Daoy (cell line): ENCODE measurements at regions not wholly inside any gene's neighbourhood (a gene's known extent, or its start where the extent isn't known, plus 50 kb on each side); places are given as distances from the start of the nearest gene placed in this dataset.
A peak's percentile ranks its signal among the peaks of the same experiment; 100 is the strongest.

Experiments used
- DNase-seq: peaks from one replicate; pipeline ENCODE4 v3.0.0-alpha.2; 2015; ENCODE audit warnings: low read depth

- no peak for DNase-seq
Observed at GRCh38 chr9:124179196-124180071, 78.3 kb upstream of the NEK6 start.

- peak; percentile 60 for DNase-seq
Observed at GRCh38 chr9:124180557-124180956, 77.2 kb upstream of the NEK6 start.

DNA sequence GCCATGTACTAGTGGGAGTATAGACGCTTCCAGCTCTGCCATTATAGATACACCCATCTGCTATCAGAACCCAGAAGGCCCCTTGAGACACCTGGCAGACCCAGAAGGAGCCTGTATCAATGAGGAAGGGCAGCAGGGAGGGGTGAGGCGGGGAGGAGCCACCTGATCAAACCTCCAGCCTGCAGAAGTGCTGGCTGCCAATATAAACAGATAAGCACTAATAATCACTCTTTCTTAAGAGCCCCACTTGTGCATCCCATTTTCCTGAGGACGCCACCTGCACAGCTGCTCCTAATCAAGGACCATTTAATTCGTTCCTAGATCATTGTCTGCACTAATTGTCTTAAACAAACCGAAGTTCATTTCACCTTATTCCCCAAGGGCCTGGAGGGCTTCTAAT is 75.0 kb upstream of the NEK6 start:
- no peak for DNase-seq

DNA sequence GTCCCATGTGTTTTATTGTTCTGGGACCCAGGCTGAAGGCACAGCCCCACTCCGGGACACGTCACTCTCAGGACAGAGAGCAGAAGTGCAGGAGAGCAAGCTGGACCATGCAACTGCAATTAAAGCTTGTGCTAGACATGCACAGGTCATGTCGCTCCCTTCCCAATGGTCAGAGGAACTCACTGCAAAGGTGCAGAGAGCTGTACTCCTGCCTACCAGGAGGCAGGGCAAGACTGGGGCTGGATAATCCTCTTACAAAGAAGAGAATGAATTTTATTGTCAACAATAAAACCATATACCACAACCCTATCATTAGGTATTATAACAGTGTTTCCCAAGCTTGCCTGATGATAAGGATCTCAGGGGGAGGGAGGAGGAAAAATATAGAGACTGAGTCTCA is 74.0 kb upstream of the NEK6 start:
- no peak for DNase-seq

GRCh38 chr9:124185413-124185812 is 72.3 kb upstream of the NEK6 start:
- no peak for DNase-seq

GRCh38 chr9:124187311-124187710 is 70.4 kb upstream of the NEK6 start:
- no peak for DNase-seq

- no peak for DNase-seq
Observed at GRCh38 chr9:124188331-124189110, 69.2 kb upstream of the NEK6 start.

DNA sequence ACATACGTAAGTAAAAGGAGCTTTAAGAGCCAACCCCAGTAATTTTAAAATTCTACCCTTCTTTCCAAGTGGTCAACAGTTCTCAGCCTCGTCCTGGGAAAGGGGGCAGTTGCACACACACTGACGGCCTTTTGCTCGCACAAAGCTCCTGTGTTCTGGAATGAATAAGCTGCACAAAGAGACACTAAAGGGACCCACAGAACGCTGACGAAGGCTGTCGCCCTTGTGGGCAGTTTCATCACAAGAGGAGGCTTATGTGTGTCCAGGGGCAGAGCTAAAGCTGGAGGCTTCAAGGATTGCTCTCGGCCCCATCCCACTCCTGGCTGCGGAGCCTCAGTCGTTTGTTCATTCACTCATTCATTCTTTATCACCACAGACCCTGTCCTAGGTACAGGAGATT is 67.0 kb upstream of the NEK6 start:
- DNase-seq, result no peak

DNA sequence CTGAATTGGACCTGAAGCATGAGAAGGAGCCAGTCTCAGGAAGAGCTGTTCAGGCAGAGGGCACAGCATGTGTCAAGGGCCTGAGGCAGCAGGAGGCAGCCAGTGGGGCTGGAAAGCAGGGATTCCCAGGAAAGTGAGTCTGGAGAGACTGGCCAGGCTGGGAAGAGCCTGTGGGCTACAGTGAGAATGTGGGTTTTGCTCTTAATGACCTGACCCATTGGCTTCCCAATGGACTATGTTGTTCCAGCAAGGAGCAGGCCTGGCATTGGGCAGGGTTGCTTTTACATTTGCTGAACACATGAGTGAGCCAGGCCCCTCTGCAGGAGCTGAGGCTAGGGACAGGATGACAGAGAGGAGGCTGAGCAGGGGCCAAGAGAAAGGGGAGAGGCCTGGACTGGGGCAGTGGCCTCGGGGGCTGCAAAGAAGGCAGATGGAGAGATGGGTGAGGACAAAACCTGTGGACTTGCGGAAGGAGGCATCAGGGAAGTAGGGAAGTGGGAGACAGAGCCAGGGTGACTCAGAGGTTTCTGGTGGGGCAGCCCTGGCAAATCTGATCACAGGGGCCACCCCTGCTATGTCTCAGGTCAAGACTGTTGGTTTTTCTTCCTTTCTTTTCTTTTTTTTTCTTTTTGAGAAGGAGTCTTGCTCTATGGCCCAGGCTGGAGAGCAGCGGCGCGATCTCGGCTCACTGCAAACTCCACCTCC is 65.9 kb upstream of the NEK6 start:
- no peak for DNase-seq

DNA sequence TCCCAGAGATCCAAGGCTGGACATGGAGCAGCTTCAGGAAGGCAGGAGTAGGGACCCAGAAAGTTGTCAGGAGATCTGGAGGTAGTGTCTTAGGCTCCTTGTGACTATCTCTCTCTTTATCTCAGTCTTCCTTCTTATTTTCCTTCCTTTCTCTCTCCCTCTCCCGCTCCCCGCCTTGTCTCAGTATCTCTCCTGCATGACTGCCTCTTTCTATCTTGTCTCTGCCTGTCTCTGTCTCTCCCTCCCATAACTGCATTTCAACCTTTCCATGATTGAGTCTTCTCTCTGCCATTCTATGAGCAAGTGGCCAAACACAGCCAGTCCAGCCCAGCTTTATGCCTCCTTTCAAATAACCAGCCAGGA is 61.0 kb upstream of the NEK6 start:
- no peak for DNase-seq

DNA sequence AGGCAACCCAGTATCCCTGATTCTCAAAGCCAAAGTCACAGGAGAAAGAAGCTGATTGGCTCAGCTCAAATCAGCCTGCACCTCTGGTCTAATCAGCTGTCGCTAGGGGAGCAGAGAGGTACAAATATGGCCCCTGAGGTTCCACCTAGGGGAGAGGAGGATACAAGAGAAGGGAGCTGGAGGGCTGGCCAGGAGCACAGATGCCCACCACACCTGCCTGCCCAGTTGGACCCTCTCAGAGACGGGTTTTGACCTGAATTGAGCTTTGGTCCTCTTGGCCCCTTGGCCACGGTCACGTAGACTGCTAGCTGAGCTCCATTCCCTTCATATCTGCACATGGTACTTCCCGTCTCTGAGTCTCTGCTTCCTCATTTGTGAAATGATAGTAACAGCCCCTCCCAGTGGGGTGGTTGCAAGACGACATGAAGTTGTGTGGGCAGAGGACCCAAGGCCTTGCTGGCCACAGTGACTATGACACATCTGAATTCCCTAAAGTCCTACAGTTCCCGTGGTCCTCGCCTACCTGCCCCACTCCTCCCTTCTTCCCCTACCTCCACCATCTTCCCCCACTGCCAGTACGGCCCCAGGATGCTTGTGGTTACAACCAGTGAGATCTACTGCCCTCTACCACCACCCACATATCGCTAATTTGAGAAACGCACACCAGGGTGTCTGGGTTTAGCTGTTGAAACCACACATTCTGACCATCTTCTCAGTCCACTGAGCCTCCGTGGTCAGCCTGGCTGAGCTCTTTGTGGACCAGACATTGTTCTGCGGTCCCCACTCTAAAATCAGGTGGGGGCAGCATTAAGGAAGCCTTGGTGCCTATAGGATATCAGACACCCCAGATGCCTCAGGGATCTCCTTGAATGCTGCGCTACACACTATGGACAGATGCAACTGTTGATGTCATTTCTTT is 60.3 kb upstream of the NEK6 start:
- DNase-seq, result no peak

DNA sequence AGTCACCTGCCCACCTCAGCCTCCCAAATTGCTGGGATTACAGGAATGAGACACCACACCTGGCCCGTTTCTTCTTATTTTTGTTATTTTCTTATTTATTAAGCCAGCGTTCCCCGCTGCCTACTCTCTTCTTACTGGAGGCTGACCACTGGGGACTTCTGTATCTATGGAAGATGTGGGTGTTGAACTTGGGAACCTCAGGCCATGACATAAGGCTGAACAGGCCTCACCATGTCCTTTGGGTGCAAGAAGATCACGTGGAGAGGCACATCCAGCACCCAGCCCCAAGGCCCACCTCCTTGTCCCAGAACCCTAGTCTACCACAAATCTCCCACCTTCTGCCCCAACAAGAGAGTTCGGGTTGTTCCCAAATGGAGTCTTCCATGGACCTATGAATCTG is 59.4 kb upstream of the NEK6 start:
- DNase-seq, result no peak

GRCh38 chr9:124198948-124199347 is 58.8 kb upstream of the NEK6 start:
- DNase-seq, result no peak

- no peak for DNase-seq
Observed at GRCh38 chr9:124199474-124199873, 58.3 kb upstream of the NEK6 start.

DNA sequence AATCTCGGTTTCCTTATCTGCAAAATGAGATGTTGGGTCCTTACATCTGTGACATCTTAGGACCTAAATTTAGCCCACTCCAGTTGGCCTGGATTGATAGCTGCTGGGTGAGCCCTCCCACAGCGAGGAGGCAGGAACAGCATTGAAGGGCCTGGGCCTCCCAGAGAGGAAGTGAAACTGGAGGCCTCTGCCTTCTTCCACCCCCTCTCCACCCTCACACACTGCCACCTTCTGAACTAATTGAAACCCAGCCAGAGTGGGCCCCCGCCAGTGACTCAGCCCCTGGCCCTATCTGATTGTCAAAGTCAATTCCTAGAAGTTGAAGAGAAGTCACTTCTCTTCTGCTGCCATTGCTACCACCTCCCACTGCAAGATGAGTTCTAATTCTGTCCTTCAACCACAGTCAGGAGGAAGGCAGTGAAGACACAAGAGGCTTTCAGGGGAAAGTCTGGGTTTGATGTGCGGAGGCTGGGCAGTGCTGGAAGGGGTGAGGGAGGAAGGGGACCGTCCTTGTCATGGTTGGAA is 55.2 kb upstream of the NEK6 start:
- DNase-seq, result peak; percentile 80

- no peak for DNase-seq
Observed at GRCh38 chr9:124205686-124206352, 51.9 kb upstream of the NEK6 start.

DNA sequence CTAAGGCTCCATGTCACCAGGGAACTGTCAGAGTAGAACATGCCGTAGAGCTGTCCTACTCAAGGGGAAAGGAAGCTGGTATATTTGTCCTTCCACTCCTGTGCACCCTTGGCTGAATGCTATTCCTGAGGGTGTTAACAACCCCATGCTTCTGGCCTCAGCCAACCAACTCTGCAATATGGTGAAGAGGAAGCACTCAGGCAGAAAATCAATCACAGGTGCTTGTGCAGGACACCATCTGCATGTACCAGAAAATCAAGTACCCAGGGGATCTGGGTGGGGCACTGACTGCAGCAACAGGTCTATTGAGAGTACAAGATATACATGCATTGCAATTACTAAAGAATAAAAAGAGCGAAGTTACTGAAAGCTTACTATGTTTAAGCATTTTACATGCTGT is 51.4 kb upstream of the NEK6 start:
- DNase-seq, result no peak
